IPS-18c (cell line): ENCODE measurements at regions not wholly inside any gene's neighbourhood (a gene's known extent, or its start where the extent isn't known, plus 50 kb on each side); places are given as distances from the start of the nearest gene placed in this dataset.
"Not testable (repeated sequence)": the region's sequence is repeated elsewhere in the genome, so short reads cannot be mapped to it uniquely, and the experiment has no call there.

Source experiments
- H3K4me3 ChIP-seq: 2 replicates; pipeline ENCODE4 v1.7.0; 2013; ENCODE audit warnings: low read depth, mild to moderate bottlenecking, low read length, moderate library complexity; ENCODE audit not compliant: insufficient read depth
- H3K9me3 ChIP-seq: one replicate; pipeline ENCODE4 v1.6.1; 2013; ENCODE audit warnings: mild to moderate bottlenecking, low read length, moderate library complexity; ENCODE audit not compliant: control insufficient read depth, insufficient read depth

- H3K4me3 ChIP-seq = no peak overlapping the region
- H3K9me3 ChIP-seq = no peaks in the 10 kb centered on the region
Observed at GRCh38 chr6:100103931-100104330, 109.9 kb upstream of the MCHR2 start.

GRCh38 chr6:100103194-100103593 lies 109.2 kb upstream of the MCHR2 start:
- H3K9me3 ChIP-seq = no peaks in the 10 kb centered on the region
- H3K4me3 ChIP-seq = no peak overlapping the region

GRCh38 chr6:100101644-100102043 lies 107.6 kb upstream of the MCHR2 start:
- Histone ChIP-seq H3K9me3 (no peaks in the 10 kb centered on the region), H3K4me3 (no peak overlapping the region)

DNA sequence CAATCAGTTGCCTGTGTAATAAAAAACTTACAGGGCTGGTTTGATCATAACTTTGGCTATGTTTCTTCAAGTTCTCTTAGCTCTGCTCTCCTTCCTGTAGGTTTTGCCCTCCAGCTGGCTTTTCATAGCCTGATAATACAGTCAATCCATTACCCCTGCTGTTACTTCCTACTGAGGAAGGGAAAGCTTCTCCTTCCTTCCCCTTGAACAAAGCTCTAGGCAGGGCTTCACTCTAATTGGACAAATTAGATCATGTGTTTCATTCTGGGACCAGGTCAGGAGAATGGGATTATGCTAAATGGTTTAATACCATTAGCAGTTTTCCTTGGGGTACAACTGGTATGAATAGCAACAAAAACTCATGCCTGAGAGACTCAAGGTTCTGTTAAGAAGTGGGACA lies 106.8 kb upstream of the MCHR2 start:
- H3K4me3 ChIP-seq = no peak overlapping the region
- H3K9me3 ChIP-seq = no peaks in the 10 kb centered on the region

GRCh38 chr6:100099189-100100074 lies 105.4 kb upstream of the MCHR2 start:
- Histone ChIP-seq H3K4me3 (no peak overlapping the region), H3K9me3 (no peaks in the 10 kb centered on the region)

GRCh38 chr6:100096936-100097335 lies 102.9 kb upstream of the MCHR2 start:
- H3K9me3 ChIP-seq = no peaks in the 10 kb centered on the region
- no peak overlapping the region for H3K4me3 ChIP-seq

- Histone ChIP-seq H3K4me3 (no peak overlapping the region), H3K9me3 (no peaks in the 10 kb centered on the region)
Observed at GRCh38 chr6:100096341-100096740, 102.3 kb upstream of the MCHR2 start.

- no peaks in the 10 kb centered on the region for H3K9me3 ChIP-seq
- H3K4me3 ChIP-seq = no peak overlapping the region
Observed at GRCh38 chr6:100093405-100093804, 99.4 kb upstream of the MCHR2 start.

GRCh38 chr6:100088009-100088408 lies 94.0 kb upstream of the MCHR2 start:
- H3K9me3 ChIP-seq = no peaks in the 10 kb centered on the region
- H3K4me3 ChIP-seq = no peak overlapping the region

DNA sequence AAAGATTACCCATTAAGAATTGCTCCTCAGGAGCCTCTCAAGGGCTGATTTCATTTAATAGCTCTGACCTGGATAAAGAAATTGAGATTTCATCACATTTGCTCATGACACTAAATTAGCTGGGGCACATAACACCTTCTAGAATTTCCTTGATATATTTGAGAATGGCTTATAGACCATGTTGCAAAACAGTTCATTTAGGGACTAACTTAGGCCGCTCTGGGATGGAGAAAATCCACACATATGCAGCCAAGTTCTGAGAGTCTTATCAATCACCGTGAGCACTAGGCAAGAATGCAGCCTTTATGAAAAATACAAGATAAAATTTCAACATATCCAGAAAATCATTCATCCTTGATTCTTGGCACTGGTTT lies 91.0 kb upstream of the MCHR2 start:
- no peaks in the 10 kb centered on the region for H3K9me3 ChIP-seq

GRCh38 chr6:100084316-100084990 lies 90.4 kb upstream of the MCHR2 start:
- Histone ChIP-seq H3K9me3 (no peaks in the 10 kb centered on the region), H3K4me3 (no peak overlapping the region)

More for the DNA sequence above, 91.0 kb upstream of the MCHR2 start:
- H3K4me3 ChIP-seq = no peak overlapping the region

- Histone ChIP-seq H3K9me3 (peaks cover 2% of the 10 kb centered on the region), H3K4me3 (no peak overlapping the region)
Observed at GRCh38 chr6:100078509-100078908, 84.5 kb upstream of the MCHR2 start.

DNA sequence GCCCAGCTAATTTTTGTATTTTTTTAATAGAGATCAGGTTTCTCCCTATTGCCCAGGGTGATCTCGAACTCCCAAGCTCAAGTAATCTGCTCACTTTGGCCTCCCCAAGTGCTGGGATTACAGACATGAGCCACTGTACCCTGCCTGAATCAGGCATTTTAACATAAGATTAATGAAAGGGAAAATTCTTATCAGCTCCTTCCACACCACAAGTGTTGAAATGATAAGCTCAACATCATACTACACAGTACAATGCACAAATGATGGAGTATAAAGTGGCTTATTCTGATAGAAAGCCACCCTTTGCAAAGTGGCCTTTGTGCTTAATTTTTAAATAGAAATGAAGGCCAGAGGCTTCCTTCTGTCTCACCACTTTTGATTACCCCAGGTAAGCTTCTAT lies 71.3 kb upstream of the MCHR2 start:
- no peaks in the 10 kb centered on the region for H3K9me3 ChIP-seq

GRCh38 chr6:100062621-100063020 lies 68.6 kb upstream of the MCHR2 start:
- H3K9me3 ChIP-seq = no peaks in the 10 kb centered on the region
- H3K4me3 ChIP-seq = no peak overlapping the region

More for the DNA sequence above, 71.3 kb upstream of the MCHR2 start:
- no peak overlapping the region for H3K4me3 ChIP-seq

GRCh38 chr6:100057941-100058340 lies 63.9 kb upstream of the MCHR2 start:
- no peaks in the 10 kb centered on the region for H3K9me3 ChIP-seq
- no peak overlapping the region for H3K4me3 ChIP-seq

- no peaks in the 10 kb centered on the region for H3K9me3 ChIP-seq
- no peak overlapping the region for H3K4me3 ChIP-seq
Observed at GRCh38 chr6:100050550-100050949, 56.5 kb upstream of the MCHR2 start.

GRCh38 chr6:100043961-100044360 lies 49.9 kb upstream of the MCHR2 start:
- not testable (repeated sequence) for H3K9me3 ChIP-seq, H3K4me3 ChIP-seq
